Gastroesophageal sphincter (tissue), 4 donors: ENCODE measurements at regions not wholly inside any gene's neighbourhood (a gene's known extent, or its start where the extent isn't known, plus 50 kb on each side); places are given as distances from the start of the nearest gene placed in this dataset.

ENCODE experiments used
- ATAC-seq: fragments of 150-250 bp; one replicate; pipeline ENCODE4 v1.9.1; 2016; ENCODE audit warnings: mild to moderate bottlenecking, moderate library complexity
- H3K27ac ChIP-seq, 4 donors: fragments of 200-600 bp; sonication (generic) in 3 of 4; 1 replicate in 3 of 4; 2 replicates in 1 of 4; pipeline ENCODE4 v1.5.1; 2016 to 2019
- H3K27me3 ChIP-seq: fragments of 200-600 bp; sonication (generic); one replicate; pipeline ENCODE4 v1.5.1; 2019
- H3K36me3 ChIP-seq, 2 donors: fragments of 200-600 bp; sonication (generic); one replicate each; pipeline ENCODE4 v1.5.1; 2019; ENCODE audit warnings: control low read depth in 1 of 2
- H3K4me1 ChIP-seq, 3 donors: fragments of 200-600 bp; sonication (generic); 1 replicate in 2 of 3; 2 replicates in 1 of 3; pipeline ENCODE4 v1.5.1; 2016 to 2019; ENCODE audit warnings: control low read depth in 2 of 3
- H3K4me3 ChIP-seq, 2 donors: fragments of 200-600 bp; sonication (generic); one replicate each; pipeline ENCODE4 v1.5.1; 2019; ENCODE audit warnings: mild to moderate bottlenecking in 1 of 2, moderate library complexity in 1 of 2
- H3K9me3 ChIP-seq, 3 donors: fragments of 200-600 bp; sonication (generic); one replicate each; pipeline ENCODE4 v1.5.1; 2017 to 2019; ENCODE audit warnings: control low read depth in 2 of 3
- EP300 ChIP-seq: sonication (generic); formaldehyde crosslinking; IDR thresholded peaks from one replicate; pipeline ENCODE4 v1.6.1; 2017; ENCODE audit warnings: antibody characterized with exemption, mild to moderate bottlenecking
- POLR2A ChIP-seq, 2 donors: fragments of 450-650 bp; IDR thresholded peaks; one replicate each; pipeline ENCODE4 v1.6.1; 2017; ENCODE audit warnings: antibody characterized with exemption in 2 of 2, mild to moderate bottlenecking in 2 of 2, moderate library complexity in 1 of 2
- POLR2AphosphoS5 ChIP-seq: sonication (generic); formaldehyde crosslinking; IDR thresholded peaks from one replicate; pipeline ENCODE4 v1.6.1; 2017; ENCODE audit warnings: antibody characterized with exemption
- WGBS, 2 donors: methylation state at CpG; one replicate each; pipeline ENCODE4 v1.1.5; 2018; ENCODE audit warnings: low coverage in 1 of 2; 5-methylcytosine and 5-hydroxymethylcytosine counted together
- TF ChIP-seq, protein P1 (sequence below), 4 experiments: fragments of 200-600 bp in 2 of 4; fragments of 450-650 bp in 2 of 4; sonication (generic) in 1 of 4; IDR thresholded peaks; one replicate each; pipeline ENCODE4 v1.5.1; 2017 to 2019; ENCODE audit warnings: antibody characterized with exemption in 4 of 4, mild to moderate bottlenecking in 2 of 4, moderate library complexity in 2 of 4

DNA sequence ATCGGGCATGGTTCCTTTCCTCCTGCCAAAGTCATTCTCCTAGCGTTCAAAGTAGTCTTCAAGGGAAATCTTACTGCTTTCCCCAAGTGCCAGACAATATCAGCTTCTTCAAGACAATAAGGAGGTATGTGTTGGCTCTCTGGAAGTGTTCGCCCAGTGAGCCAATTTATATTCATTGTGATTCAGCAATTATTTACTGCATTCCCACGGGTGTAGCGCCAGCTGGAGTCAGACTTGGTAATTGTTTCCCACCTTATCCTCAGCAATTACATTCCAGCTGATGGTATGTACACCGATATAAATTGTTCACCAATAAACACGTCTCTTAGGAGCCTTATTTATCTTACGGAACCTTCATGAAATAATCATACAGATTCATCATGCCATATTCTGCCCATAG, 103.6 kb upstream of the CTNNB1 start:
- H3K27me3 ChIP-seq = no peaks in the 10 kb centered on the region
- no peaks in the 10 kb centered on the region for H3K36me3 ChIP-seq
- 60 to 93% methylated on average over 5 to 8 of the region's 8 CpGs for WGBS, 2 donors
- no peaks in the 10 kb centered on the region for H3K4me1 ChIP-seq
- TF ChIP-seq POLR2A (IDR thresholded peaks at IDR 0.05) = no peak
- no peak for TF ChIP-seq EP300
- TF ChIP-seq, protein P1, sequence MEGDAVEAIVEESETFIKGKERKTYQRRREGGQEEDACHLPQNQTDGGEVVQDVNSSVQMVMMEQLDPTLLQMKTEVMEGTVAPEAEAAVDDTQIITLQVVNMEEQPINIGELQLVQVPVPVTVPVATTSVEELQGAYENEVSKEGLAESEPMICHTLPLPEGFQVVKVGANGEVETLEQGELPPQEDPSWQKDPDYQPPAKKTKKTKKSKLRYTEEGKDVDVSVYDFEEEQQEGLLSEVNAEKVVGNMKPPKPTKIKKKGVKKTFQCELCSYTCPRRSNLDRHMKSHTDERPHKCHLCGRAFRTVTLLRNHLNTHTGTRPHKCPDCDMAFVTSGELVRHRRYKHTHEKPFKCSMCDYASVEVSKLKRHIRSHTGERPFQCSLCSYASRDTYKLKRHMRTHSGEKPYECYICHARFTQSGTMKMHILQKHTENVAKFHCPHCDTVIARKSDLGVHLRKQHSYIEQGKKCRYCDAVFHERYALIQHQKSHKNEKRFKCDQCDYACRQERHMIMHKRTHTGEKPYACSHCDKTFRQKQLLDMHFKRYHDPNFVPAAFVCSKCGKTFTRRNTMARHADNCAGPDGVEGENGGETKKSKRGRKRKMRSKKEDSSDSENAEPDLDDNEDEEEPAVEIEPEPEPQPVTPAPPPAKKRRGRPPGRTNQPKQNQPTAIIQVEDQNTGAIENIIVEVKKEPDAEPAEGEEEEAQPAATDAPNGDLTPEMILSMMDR (IDR thresholded peaks at IDR 0.05) = no peak
- no peak for TF ChIP-seq POLR2AphosphoS5
- ATAC-seq = no peak
- no peak overlapping the region for H3K27ac ChIP-seq
- H3K9me3 ChIP-seq = no peaks in the 10 kb centered on the region
- no peak overlapping the region for H3K4me3 ChIP-seq

DNA sequence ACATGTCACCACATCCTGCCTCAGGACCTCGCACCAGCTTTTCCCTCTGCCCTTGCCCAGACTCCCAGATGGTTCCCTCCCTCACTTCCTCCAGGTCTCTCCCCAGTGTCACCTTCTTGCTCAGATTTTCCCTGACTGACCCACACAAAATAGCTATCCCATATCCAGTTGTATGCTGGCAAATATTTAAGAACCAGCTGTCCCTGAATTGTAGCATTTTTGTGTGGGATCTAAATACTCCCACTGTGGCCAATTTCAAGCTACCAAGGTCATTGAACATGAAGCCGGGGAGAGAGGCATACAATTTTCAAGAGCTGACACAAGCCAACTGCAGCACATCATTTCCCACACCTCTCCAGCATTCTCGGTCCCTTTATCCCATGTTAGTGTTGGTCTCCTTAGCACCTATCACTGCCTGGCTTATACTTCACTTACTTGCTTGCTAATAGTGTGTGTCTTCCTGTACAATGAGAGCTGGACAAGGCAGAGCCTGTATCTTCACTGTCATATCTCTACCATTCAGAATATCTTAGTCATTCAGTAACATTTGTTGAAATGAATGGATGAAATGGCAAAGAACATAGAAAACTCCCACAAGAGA, 101.3 kb upstream of the CTNNB1 start:
- WGBS, 2 donors = 81 to 88% methylated on average over 3 of the region's 3 CpGs
- no peaks in the 10 kb centered on the region for H3K9me3 ChIP-seq
- H3K4me3 ChIP-seq = no peak overlapping the region
- H3K27ac ChIP-seq = no peak overlapping the region
- no peak for TF ChIP-seq POLR2A (IDR thresholded peaks at IDR 0.05)
- TF ChIP-seq EP300 = no peak
- TF ChIP-seq POLR2AphosphoS5 = no peak
- TF ChIP-seq, protein P1 (IDR thresholded peaks at IDR 0.05) = no peak
- H3K4me1 ChIP-seq = no peaks in the 10 kb centered on the region
- ATAC-seq = no peak
- H3K27me3 ChIP-seq = no peaks in the 10 kb centered on the region
- no peaks in the 10 kb centered on the region for H3K36me3 ChIP-seq

DNA sequence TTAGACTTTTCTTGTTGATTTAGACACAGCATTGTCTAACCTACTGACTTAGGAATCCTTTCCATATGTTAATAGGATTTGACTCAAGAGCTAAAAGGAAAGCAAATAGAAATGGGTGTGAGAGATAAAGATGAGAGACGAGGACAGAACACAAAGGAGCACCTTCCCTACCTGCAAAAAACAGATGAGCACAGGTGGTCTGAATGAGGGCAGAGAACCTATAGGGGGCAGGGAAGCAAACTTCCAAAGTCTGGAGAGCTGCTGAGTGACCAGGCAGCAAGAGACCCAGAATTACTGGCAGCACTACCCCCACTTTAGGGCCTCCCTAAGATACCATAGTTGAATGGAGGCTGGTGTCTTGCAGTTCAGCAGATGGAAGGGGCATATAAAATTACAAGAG, 98.1 kb upstream of the CTNNB1 start:
- 80 to 100% methylated on average over 1 of the region's 1 CpG for WGBS, 2 donors
- TF ChIP-seq EP300 (no peak), POLR2AphosphoS5 (no peak), POLR2A (IDR thresholded peaks at IDR 0.05) (no peak)
- TF ChIP-seq, protein P1 (IDR thresholded peaks at IDR 0.05) = no peak
- no peak overlapping the region for H3K4me3 ChIP-seq
- no peaks in the 10 kb centered on the region for H3K4me1 ChIP-seq
- no peaks in the 10 kb centered on the region for H3K9me3 ChIP-seq
- no peak for ATAC-seq
- H3K27me3 ChIP-seq = no peaks in the 10 kb centered on the region
- H3K36me3 ChIP-seq = no peaks in the 10 kb centered on the region
- no peak overlapping the region for H3K27ac ChIP-seq

DNA sequence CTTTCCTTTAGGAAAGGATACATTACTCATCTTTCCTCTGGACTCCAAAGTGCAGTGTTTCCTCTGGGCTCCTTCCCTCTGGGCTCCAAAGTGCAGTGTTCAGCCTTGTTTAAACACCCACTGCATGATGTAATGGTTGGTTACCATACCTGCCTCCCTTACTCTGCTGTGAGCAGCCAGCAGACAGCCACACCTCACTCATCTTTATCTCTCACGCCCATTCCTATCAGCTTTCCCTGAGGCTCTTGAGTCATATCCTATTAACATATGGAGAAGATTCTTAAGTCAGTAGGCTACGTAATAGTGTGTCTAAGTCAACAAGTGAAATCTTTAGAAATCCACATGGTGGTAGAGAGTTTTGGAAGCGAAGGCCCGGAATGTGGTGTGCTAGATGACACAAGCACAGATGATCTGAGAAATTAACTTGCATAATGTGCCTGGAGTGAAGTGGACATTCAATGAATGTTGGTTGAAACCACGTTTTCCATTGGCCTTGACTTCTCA, 97.2 kb upstream of the CTNNB1 start:
- Histone ChIP-seq H3K9me3 (no peaks in the 10 kb centered on the region), H3K27me3 (no peaks in the 10 kb centered on the region), H3K4me1 (no peaks in the 10 kb centered on the region), H3K36me3 (no peaks in the 10 kb centered on the region), H3K27ac (no peak overlapping the region), H3K4me3 (no peak overlapping the region)
- ATAC-seq = no peak
- 94 to 100% methylated on average over 5 of the region's 5 CpGs for WGBS, 2 donors
- no peak for TF ChIP-seq EP300
- no peak for TF ChIP-seq POLR2AphosphoS5
- no peak for TF ChIP-seq POLR2A (IDR thresholded peaks at IDR 0.05)
- TF ChIP-seq, protein P1 (IDR thresholded peaks at IDR 0.05) = no peak

DNA sequence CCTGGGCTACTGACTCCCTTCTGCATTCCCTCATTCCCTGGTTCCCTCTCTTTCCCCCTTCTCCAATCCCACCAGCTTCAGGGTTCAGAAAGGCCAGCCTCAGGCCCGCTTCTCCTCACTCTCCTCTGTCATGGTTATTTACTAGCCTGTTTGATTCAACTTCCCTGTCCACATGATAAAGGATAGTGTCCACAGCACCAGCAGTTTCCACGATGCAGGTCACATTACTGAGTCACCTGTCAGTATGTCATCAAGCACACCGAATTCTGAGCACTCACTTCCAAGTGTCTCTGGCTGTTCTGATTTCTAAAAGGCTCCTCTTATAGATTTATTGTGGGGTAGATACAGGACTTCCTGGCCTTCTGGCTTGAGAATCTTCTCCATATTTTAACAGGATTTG, 96.6 kb upstream of the CTNNB1 start:
- no peak for ATAC-seq
- no peaks in the 10 kb centered on the region for H3K27me3 ChIP-seq
- WGBS, 2 donors = 81% methylated on average over 3 of the region's 3 CpGs; no CpG with 5 or more reads in 1 of the 2 donors
- no peak overlapping the region for H3K27ac ChIP-seq
- H3K36me3 ChIP-seq = no peaks in the 10 kb centered on the region
- H3K4me1 ChIP-seq = no peaks in the 10 kb centered on the region
- no peaks in the 10 kb centered on the region for H3K9me3 ChIP-seq
- H3K4me3 ChIP-seq = no peak overlapping the region
- TF ChIP-seq POLR2A (IDR thresholded peaks at IDR 0.05) (no peak), POLR2AphosphoS5 (no peak), EP300 (no peak)
- TF ChIP-seq, protein P1 (IDR thresholded peaks at IDR 0.05) = no peak
